HG03025 (cell line): ENCODE measurements at regions not wholly inside any gene's neighbourhood (a gene's known extent, or its start where the extent isn't known, plus 50 kb on each side); places are given as distances from the start of the nearest gene placed in this dataset.

ENCODE experiments used
- ATAC-seq: cut with Tn5 transposase; IDR thresholded peaks from one replicate; pipeline ENCODE4 v1.9.1; 2021; ENCODE audit warnings: mild to moderate bottlenecking, moderate library complexity; ENCODE audit not compliant: unreplicated experiment, low FRiP score

DNA sequence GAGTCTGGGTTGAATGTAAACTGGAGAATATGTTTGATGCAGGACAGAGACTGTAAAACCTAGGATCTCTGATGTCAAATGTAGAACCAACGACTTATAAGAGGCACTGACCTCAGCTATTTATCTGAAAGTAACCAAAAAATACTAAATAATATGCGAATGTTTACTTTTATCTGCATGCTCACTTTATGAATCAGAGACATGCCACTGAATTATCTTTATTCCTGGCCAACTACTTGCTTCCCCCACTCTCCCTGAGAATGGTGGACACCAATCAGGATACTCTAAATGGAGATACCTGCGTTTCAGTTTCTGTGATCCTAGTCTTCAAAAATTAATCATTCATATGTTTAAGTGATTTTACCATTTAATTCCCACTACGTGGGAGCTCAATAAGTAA, 1038.4 kb upstream of the PABPC4L start:
- ATAC-seq, result no peak

DNA sequence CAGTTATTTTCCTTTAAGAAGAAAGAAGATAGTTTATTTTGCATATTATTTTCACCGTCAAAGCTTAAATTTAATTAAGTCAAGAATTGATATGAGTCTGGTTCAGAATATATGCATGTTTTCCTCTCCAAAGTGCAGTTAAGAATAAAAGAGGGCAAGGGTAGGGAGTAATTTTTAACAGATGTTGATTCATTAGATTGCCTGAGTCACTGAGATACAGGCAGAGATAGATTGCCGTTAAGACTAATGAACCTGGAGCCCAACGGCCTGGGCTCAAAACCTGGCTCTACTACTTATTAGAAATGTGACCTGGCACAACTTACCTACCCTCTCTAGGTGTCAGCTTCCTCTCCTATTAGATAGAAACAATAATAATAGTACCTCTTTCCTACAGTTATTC, 1037.4 kb upstream of the PABPC4L start:
- ATAC-seq, result no peak

DNA sequence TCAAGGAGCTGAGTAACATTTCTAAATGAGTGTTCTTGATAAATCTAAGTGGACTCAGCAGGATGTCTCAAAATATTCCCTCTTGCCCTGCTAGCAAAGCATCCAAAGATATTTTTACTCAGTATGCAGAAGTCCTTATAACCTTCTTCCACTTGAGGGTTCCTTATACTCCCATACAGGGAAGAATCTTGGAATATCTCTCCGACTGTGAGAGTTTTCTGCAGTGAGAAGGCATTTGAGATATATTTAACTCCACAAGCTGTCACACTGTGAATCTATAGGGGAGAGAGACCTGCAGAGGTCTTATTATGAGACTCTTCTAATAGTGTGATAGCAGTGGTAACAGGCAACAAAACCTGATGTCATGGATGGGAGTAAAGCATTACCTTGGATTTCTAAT, 1034.5 kb upstream of the PABPC4L start:
- no peak for ATAC-seq

GRCh38 chr4:135227842-135228241, 1026.3 kb upstream of the PABPC4L start:
- ATAC-seq, result no peak

GRCh38 chr4:135225551-135225950, 1024.0 kb upstream of the PABPC4L start:
- ATAC-seq, result no peak

DNA sequence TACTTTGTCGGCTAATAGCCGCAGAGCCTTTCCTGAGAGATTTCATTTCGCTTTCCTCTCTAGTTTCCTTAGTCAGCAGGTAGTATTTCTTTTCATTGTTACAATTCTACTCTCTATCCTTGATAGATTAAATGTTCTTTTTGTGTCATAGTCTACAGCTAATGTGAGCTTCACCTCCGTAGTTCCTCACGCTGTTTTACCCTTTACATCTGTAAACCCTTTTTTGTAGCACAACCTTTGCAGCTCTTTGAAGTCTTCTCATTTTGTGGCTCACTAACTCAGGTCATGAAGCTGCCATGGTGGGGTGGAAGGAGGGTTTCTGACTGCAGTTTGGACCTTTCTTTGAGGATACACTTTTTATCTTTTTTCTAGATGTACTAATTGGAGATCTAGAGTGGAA, 1008.8 kb upstream of the PABPC4L start:
- ATAC-seq, result no peak

DNA sequence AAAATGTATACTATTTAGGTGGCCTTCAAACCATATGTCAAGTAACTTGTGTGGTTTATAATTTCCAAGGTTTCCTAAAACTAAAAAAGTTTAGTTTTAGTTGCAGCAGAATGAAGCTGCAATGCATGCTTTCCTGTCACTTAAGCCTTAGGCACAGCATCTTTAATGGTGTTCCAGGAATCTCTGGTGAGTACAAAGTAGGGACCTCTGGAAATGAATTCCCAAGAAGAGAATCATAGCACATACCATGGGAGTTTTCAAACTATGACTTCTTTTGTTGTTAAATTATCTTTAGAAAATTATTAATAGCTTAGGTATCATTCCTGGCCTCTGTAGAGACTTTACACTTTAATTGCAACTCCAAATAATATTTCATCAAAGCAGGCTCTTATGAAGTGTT, 1005.9 kb upstream of the PABPC4L start:
- ATAC-seq, result no peak

- ATAC-seq, result no peak
Observed at GRCh38 chr4:135204311-135204710, 1002.7 kb upstream of the PABPC4L start.

DNA sequence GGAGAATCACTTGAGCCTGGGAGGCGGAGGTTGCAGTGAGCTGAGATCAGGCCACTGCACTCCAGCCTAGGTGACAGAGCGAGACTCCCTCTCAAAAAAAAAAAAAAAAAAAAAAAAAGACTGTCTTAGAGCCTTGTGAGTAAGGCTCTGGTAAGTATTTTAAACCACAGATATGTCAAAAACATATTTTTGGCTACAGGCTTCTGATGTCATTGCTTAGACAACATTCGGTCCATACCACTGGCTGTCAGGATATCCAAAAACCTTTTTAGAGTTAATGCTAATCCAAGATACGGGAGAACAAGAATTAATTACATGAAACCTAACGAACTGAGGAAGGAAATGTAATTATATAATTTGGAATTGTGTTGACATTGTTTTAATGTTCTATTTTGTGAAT, 999.5 kb upstream of the PABPC4L start:
- no peak for ATAC-seq

DNA sequence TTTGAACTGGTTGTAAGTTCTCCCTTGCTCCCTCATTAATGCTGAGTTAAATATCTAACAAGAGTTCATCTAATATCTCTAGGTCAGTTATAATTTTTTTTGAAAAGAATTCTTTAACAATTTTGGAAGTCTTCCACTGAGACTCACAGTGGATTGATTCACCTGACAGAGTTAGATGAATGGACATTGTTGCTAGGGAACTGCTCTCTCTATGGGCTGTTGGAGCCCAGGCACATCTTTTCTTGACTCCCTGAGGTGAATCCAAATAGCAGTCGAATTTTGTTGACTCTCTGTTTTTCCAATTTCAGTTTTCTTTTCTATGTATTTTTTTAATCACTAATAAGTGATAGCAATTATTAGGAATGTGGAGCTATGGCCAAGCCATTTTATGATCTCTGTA, 996.1 kb upstream of the PABPC4L start:
- ATAC-seq, result no peak

GRCh38 chr4:135194477-135194876, 992.9 kb upstream of the PABPC4L start:
- ATAC-seq, result no peak

- no peak for ATAC-seq
Observed at GRCh38 chr4:135192751-135193535, 991.4 kb upstream of the PABPC4L start.

- no peak for ATAC-seq
Observed at GRCh38 chr4:135191596-135191995, 990.0 kb upstream of the PABPC4L start.

DNA sequence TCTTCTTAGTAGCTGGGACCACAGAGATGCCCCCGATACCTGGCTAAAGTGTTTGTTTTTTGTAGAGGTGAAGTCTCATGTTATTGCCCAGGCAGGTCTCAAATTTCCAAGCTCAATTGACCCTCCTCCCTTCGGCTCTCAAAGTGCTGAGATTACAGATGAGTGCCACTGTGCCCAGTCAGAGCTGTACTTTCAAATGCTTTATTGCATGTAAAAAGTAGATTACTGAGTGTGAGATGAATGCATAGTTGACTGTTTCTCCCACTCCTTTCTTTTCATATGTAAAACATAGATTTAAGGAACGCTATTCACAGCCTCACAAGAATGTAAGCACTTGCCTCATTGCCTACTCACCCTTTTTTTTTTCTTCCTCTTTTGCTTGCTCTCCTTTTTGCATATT, 984.4 kb upstream of the PABPC4L start:
- ATAC-seq, result no peak

- no peak for ATAC-seq
Observed at GRCh38 chr4:135185256-135185655, 983.7 kb upstream of the PABPC4L start.

DNA sequence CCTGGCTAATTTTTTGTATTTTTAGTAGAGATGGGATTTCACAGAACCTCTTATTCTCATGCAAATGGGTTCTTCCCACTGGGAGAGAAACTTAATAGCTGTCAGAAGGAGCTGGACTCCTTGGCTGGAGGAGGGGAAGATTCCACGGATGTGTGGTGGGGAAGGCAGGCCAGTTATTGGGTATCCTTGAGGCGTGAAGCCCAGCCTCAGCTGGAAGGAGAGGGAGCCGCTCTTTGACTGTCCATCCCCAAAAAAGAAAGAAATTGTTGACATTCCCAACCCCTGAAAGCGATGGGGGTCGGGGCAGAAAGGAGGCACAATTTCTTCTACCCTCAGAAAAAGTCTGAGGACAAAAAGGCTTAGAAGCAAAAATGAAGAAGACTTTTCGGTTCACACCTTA, 983.1 kb upstream of the PABPC4L start:
- no peak for ATAC-seq

DNA sequence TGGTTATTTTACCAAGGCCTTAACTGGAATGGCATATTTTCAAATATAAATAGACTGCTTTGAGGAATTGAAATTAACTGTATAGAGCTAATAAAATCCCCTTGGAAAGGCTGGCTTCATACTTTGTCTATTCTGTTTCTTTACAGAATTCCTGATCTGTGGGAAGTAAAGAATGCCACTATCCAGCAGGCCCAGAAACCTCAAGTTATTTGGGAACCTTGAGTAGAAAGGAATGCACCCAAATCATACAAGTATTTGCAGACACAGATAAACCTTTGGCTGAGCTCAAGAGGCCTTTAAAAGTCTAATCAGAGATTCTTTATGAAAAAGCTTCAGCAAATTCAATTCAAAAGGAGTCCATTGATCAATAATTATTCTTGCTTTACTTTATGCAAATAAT, 975.7 kb upstream of the PABPC4L start:
- ATAC-seq, result no peak

DNA sequence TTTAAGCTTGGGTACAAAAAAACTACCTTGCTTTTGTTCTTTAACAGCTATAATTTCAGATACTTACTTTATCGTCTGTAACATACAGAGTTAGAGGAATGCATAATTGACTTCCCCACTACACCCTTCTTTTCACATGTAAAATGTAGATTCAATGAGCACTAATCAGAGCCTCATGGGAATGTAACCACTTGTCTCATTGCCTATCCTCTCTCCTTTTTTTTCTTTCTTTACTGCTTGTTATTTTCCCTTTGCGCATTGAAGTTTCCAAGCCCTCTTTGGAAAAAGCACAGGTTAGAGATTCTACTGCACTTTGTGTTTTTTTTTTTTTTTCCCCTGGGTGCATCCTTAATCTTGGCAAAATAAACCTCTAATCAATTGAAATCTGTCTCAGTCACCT, 965.1 kb upstream of the PABPC4L start:
- ATAC-seq, result no peak

GRCh38 chr4:135164601-135165000, 963.0 kb upstream of the PABPC4L start:
- ATAC-seq, result no peak

DNA sequence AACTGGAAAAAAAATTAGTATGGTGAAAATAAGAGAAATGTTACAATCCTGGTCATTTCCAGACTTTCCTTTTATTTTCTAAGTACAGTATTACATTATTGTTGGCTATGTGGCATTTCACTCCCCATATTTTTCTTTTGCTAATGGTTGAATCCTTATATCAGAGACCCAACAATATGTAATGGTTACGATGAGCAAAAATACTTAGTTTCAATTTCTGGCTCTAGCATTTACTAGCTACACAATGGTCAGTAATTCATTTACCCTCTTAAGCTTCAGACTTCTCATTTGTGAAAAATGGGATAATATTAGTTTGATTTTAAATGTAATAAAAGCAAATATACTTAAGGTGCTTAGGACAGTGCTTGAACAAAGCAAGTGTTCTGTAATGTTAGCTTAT, 942.9 kb upstream of the PABPC4L start:
- no peak for ATAC-seq

GRCh38 chr4:135124196-135124595, 922.6 kb upstream of the PABPC4L start:
- ATAC-seq, result no peak

DNA sequence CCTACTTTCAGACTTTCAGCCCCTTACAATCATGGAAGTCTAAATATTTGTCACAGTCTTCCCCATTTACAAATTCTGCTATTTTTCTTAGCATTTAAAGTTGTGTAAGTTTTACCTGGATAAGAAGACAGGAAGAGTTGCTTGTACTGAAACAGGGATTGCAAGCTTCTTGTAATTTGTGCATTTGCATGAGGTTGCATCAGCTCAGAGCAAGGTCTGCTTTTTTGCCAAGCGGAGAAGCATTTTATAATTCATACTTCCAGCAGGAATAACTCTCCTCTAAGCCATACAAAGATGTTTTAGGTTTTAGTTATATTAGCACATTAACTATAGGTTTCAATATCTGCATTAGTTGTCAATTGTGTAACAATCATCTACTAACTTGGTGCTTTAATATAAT, 922.0 kb upstream of the PABPC4L start:
- ATAC-seq, result no peak

DNA sequence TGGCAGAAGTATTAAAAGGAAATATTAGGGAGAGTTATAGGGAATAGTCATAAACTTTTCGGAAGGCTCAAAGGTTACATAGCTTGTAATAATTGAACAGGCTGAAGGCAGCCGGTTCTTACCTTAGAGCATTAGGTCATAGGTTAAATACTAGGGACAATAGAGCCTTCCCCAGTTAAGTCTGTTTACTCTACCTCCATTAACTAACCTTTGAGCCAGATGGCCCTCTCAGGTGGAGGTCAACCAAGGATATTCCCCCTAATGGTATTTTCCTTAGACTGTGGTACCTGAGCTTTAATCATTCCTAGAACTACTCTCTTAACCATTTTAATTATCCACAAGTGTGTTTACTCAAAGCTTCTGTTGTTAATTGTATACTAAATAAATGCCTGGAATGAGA, 920.9 kb upstream of the PABPC4L start:
- ATAC-seq, result no peak
